SKM-1 (cell line): ENCODE measurements at regions not wholly inside any gene's neighbourhood (a gene's known extent, or its start where the extent isn't known, plus 50 kb on each side); places are given as distances from the start of the nearest gene placed in this dataset.

Experiments
- DNase-seq: peaks from one replicate; lab custom pipeline; 2025; ENCODE audit not compliant: unreplicated experiment; lab: John Stamatoyannopoulos, UW

GRCh38 chr1:56442290-56442877, 137.0 kb downstream of the PLPP3 start:
- DNase-seq, result no peak

DNA sequence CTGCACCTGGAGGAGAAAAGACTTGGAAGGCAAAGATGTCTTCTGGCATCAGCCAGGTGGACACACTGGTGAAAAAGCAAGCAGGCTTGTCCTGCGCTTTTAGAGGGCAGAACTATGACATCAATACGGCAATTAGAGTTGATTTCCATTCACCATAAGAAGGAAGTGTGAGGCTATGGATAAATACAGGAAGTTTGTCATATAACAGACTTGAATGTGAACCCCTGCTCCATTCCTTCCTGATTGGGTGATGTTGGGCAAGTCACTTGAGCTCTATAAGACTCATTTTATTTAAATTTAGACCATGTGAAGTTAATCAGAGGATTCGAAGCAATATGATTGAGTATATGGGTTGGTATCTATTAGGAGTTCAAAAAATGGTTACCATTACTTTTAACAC, 137.8 kb downstream of the PLPP3 start:
- DNase-seq, result peak; percentile 7

DNA sequence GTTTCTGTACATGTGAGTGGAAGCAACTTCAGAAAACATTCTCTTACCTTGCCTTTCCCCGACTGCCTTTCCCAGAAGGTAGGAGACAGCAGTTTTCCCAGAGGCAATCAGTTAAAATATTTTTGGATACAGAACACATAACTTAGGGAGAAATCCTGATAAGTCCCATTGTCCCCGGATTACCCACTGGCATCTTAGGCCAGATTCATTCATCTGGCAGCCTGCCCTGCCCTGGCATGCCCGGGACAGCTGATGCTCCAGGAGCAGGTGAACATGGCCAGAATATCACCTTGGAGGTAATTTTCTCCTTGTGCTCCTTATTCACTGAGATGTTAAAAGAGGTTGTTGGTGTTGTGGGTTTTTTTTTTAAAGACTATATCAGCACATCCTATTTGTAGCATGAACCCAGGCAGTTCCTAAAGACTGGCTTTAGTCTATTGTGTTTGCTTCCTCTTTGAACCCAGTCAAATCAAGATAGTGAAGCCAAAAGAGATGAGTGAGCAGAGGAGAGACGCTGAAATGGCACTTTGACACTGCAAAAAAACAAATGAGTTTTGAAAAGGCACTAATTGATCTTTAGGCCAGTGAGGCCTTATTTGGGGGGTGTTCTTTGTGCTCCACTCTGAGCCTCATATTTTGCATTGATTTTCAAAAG, 139.6 kb downstream of the PLPP3 start:
- no peak for DNase-seq

DNA sequence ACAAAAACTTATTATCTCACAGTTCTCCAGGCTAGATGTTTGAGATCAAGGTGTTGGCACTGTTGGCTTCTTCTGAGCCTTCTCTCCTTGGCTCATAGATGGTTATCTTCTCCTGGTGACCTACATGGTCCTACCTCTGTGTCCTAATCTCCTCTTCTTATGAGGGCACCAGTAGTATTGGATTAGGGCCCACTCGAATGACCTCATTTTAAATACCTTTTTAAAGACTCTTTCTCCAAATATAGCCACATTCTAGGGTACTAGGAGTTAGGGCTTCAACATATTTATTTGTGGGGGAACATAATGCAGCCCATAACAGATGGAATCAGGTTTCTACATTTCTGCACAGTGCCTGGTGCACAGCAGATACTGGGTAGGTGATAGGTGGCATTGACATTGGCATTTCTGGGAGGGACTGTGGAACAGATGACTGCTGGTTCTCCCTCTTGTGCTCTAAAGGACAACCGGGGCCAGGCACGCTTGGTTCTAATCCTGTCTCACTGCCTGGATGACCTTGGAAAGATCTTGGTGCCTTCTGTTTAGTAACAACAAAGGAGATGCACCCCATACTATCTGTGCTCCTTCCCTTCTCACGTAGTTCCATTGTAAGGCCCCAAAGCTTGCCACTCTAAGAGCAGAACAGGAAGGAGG, 140.3 kb downstream of the PLPP3 start:
- DNase-seq, result no peak

DNA sequence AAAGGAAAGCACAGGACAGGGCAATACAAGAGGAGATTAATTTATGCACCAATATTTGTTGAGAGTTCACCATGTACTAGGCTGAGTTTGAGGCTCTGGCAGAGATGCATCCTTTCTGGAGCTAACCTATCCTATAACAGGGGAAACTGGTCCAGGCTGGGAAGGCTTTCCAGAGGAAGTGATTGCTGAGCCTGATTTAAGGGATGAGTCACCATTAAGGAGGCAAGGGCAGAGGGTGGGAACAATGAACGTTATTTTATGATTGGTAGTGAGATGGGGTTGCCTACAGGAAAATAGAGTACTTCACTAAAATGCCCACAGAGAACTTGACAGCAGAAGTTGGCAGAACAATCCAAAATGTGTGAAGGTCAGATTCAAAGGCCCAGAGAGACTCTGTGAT, 141.4 kb downstream of the PLPP3 start:
- no peak for DNase-seq

- DNase-seq, result no peak
These were observed 142.4 kb downstream of the PLPP3 start for GRCh38 chr1:56436912-56437417.

DNA sequence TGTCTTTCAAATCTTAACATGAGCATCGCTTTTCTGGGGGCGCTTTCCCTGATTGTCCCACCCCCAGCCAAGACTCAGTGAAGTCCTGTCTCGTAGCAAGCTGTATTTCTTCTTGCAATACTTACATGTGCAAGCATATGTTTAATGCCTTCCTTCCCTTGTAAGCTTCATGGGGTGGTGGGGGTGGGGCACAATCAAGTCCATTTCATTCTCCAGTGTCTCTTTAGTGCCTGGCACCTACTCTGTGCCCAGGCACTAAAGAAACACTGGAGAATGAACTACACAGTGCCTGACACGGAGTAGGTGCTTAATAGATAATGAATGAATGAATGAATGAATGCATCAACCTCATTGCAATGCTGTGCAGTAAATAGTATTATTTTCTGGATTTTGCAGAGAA, 143.1 kb downstream of the PLPP3 start:
- no peak for DNase-seq

DNA sequence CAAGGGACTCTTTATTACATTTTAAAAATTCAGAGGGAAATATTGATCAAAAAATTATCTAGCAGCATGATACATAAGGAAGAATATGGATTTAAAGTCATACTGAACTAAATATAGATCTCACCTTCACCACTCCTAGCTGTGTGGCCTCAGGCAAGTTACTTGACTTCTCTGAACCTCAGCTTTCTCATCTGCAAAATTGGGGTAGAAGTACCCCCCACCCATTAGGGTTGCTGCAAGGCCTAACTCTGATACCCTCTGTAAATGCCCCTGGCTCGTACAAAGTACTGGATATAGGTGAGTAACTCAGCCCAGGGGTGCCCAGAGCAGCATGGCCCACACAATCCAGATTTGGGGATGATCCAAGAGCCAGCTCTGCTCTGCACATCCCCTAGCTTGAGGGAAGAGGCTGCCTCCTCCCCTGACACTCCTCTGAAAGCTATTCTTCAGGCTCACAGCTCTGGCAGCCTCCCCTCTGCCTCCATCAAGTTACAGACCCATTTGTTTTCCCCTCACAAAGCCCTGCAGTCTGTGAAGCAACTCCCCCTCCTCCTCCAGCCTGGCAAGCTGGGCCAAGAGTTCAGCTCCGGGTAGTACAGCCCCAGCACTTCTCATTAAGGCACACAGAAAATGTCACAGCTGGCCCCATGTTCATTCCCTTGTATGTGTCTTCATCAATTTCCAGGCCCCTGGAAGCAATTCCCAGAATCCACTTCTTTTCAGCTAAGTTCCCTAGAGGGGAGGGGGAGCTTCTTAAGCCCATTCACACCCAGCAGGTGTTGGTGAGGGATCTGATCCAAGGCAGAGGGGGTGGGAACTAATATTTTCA, 143.7 kb downstream of the PLPP3 start:
- DNase-seq, result no peak

DNA sequence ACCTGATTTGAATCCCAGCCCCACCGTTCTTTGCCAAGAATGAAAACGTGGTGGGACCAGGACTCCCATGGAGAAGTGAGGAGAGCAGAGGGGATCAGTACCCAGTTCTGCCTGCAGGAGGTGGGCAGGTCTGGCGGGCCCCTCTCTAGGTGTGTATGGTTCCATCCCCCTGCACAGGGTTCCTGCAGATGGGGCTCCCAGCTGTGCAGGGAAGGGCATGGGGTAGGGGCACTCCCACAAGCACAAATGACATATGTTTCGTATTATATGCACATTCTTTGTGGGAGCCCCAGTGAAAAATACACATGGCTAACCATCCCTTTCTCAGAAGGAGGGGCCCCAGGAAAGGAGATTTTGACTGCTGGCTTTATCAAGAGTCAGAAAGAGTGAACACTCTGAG, 144.6 kb downstream of the PLPP3 start:
- no peak for DNase-seq

- DNase-seq, result no peak
These were observed 145.3 kb downstream of the PLPP3 start for GRCh38 chr1:56434025-56434424.

- DNase-seq, result no peak
These were observed 146.2 kb downstream of the PLPP3 start for GRCh38 chr1:56433056-56433577.

- no peak for DNase-seq
These were observed 147.0 kb downstream of the PLPP3 start for GRCh38 chr1:56432166-56432971.

DNA sequence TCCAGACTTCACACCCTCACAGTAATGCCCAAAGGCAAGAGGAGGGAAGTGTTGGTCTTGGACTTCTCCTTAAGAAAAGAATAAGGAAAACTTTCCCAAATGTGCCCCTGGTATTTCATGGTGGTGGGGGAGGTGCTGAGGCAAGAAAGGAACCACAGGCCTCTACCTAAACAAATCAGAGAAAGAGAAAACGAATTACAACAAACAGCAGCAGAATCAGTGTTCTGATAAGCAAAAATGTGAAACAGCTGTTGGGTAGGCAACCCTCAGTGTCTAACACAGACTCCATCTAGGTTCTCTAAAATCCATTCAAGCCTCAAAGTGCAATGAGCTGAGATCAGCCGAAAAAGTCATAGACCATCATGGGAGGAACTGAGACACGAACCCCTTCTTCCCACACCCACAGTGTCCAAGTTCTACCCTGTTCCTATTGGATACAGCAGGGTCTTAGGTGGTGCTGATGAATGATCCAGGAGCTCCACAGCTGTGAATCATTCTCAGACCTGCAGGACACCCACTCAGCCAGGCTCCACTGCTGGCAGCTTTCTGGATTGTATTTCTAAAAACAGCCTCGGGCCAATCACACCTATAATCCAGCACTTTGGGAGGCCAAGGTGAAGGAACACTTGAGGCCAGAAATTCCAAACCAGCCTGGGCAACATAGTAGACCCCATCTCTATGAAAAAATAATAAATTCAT, 149.1 kb downstream of the PLPP3 start:
- DNase-seq, result no peak

DNA sequence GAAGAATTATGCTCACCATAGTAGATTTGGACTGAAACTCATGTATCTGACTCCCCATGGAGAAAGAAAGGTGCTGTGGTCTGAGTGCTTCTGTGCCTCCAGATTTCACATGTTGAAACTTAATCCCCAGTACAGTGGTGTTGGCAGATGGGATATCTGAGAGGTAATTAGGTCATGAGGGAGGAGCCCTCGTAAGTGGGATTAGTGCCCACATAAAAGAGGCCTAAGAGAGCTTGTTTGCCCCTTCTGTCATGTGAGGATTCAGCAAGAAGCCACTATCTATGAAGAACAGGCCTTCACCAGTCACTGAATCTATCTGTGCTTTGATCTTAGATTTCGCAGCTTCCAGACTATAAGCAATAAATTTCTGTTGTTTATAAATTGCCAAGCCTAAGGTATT, 150.1 kb downstream of the PLPP3 start:
- DNase-seq, result no peak

DNA sequence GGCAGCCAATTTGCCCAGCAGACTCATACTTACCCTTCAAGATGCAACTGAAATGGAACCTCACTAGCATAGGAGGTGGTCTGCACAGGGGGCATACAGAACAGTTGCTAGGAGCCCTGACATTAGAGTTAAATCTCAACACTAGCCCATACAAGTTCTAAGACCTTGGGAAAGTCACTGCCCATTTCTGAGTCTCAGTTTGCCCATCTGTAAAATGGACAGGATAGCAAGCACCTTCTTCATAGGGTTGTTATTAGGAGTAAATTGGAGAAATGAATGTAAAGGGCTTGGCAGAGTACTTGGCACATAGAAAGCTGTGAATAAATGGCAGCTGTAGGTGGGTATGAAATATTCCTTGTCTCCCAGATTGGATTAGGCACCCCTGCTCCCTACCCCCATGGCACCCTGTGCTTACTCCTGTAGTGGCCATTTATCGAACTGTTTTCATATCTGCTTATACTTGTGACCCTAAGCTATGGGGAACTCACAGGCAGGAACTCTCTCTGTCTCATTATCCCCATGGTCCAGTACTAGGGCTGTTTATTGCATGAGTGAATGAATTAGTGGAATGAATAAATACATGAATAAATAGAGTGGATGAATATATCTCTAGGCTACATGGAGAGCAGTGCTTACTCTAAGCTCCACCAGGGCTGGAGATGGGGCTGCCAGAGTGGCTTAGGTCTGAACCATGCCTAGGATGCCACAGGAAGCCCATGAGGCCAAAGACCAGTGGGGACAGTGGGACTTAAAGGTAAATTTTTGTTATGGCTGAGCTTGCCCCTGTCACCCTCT, 152.6 kb downstream of the PLPP3 start:
- DNase-seq, result no peak

GRCh38 chr1:56425494-56426037, 153.8 kb downstream of the PLPP3 start:
- peak; percentile 73 for DNase-seq

DNA sequence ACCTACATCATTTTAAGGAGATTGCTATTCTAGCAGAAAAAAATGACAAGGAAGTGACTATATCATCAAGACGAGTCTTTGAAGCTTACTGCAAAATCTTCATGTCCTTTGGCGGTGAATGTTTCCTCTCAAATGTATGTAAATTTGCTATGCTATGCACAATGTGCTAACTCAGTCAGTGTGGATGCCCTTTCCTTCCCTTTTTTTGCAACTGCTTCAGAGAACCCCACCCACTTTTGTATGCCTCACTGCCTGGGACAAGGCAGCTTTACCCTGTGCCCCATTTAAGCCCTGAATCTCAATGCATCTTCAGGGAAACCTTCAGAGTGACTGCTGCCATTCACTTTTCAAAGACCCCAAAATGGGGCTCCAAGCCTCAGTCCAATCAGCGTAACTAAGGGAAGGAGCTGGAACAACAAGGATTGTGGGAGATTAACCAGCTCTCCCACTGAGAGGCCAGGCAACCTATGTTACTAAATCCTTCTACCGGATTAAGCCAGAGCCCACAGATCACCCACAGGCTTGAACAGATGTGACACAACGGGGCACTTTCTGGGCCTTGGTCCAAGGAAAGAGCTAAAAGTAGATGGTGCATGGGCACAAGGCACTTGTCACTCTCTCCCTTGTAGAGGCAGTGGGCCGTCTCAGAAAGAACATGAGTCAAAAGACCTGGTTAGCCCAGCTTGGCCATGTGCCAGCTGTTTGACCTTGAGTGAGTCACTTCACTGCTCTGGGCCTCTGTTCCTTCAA, 154.4 kb downstream of the PLPP3 start:
- peak; percentile 77 for DNase-seq

- DNase-seq, result no peak
These were observed 155.6 kb downstream of the PLPP3 start for GRCh38 chr1:56423716-56424115.
